Stimulated activated CD4-positive, alpha-beta T cell treated with anti-CD3 and anti-CD28 coated beads, Interleukin-1b, Interleukin-23, amount 100 ng/mL, for 1 hour (primary cell): ENCODE measurements at regions not wholly inside any gene's neighbourhood (a gene's known extent, or its start where the extent isn't known, plus 50 kb on each side); places are given as distances from the start of the nearest gene placed in this dataset.

Experiments
- DNase-seq, 2 donors: peaks; one replicate each; pipeline ENCODE4 v3.0.0-alpha.2; 2020; ENCODE audit warnings: low read depth in 2 of 2

DNA sequence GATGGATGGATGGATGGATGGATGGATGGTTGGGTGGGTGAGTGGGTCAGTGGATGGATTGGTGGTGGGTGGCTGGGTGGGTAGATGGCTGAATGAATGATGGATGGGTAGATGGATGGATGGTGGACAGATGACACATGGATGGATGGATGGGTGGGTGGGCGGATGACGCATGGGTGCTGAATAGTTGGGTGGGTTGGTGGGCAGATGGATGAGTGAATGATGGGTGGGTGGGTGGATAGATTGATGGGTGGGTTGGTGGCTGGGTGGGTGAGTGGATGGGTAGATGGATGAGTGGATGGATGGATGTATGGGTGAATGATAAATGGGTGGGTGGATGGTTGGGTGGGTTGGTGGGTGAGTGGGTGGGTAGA lies 69.9 kb upstream of the NKX1-1 start:
- DNase-seq: no peak

DNA sequence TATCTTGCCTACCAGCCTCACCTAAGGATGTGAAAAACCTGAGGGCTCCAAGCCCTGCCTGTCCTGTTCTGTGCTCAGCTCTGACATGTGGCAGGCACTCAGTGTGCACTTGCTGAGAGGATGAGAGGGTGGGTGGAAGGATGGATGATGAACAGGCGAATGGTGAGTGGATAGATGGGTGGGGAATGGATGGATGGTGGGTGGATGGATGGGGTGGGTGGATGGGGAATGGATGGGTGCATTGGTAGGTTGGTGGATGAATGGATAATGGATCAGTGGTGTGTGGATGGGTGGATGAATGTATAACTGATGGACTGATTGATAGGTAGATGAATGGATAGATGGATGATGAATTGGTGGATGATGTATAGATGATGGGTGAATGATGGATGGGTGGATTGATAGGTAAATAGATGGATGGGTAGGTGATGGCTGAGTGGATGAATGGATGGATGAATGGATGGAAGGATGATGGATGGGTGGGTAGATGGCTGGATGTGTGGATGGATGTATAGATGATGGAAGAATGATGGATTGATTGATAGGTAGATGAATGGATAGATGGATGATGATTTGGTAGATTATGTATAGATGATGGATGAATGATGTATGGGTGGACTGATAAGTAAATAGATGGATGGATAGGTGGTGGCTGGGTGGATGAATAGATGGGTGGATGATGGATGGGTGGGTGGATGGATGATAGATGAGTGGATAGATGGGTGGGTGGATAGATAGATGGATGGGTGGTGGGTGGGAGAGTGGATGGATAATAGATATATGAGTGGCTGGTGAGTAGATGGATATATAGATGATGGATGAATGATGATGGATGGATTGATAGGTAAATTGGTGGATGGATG lies 69.3 kb upstream of the NKX1-1 start:
- no peak for DNase-seq

DNA sequence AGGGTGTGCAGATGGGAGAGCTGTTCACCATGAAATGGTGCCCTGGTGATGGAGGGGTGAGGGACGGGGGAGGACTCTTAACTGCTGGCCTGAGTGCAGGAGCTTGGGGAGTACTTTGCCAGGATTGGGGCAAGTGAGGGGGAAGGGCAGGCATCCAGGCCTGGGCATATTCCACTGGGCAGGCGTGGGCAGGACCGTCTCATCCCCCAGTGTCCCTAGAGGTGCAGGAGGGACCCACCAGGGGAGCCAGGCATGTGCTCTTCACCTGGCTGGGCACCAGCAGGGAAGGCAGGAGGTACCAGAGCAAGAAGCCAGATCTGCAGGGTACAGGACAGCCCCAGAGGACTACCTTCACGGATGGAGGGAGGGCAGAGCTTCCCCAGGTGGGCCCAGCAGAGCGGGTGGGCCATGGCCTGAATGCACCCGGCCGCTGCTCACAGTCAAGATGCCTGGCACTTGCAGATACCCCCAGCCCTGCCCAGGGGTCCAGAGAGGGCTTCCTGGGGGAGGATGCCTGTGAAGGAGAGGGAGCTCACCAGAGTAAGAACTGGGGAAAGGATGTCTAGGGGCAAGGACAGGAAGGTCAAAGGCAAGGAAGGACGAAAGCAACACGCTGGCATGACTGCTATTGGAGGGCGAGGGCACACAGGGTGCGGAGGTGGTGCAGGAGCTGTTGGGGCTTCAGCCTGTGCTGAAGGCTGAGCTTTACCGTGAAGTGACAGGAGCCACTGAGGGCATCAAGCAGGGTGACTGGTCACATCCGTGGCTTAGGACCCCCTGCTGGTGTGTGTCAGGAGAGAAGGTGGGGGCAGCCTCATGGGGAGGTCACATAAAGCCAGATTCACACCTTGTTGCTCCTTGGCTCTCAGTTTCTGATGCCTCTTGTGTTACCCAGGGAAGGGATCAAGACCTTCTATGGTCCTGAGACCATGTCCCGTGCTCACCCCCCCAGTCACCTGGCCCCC lies 68.2 kb upstream of the NKX1-1 start:
- no peak for DNase-seq

DNA sequence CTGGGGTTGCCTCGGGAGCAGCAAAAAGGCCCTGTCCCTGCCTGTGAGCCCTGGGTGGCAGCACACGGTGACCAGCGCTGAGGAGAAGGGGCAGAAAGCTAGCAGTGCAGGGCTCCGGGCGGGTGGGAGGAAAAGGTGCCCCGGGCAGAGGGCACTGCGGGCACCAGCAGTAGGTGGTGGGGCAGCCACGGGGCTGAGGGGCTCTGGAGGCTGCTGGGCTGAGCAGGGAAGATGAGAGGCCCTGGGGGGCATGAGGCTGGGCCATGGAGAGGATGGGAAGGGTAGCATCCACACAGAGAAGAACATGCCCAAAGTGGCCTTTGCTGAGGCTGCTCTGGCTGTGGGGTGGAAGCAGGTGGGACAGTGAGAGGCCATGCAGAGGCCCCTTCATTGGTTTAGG lies 67.5 kb upstream of the NKX1-1 start:
- no peak for DNase-seq

DNA sequence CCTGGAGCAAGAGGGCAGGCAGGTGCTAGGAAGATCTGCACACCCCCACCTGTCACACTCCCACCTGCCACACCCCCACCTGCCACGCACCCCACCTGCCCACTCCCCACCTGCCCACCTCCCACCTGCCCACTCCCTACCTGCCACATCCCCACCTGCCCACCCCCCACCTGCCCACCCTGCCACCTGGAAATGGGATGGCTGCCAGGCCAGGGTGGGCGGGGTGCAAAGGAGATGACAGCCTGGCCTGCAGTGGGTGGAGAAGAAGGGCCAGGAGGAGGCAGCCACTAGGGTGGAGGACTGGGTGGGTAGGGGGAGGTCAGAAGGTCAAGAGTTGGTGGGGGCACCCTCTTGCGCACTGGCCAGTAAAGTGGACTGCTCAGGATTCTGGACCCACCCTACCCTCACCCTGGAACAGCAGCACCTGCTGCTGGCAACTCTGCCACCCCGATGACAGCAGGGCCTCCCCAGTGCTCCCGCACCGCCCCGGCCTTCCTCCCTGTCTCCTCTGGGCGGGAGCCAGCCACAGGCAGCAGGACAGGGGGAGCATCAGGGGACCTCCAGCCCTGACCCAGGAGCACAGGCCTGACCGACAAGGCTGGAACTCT lies 66.8 kb upstream of the NKX1-1 start:
- DNase-seq: no peak

DNA sequence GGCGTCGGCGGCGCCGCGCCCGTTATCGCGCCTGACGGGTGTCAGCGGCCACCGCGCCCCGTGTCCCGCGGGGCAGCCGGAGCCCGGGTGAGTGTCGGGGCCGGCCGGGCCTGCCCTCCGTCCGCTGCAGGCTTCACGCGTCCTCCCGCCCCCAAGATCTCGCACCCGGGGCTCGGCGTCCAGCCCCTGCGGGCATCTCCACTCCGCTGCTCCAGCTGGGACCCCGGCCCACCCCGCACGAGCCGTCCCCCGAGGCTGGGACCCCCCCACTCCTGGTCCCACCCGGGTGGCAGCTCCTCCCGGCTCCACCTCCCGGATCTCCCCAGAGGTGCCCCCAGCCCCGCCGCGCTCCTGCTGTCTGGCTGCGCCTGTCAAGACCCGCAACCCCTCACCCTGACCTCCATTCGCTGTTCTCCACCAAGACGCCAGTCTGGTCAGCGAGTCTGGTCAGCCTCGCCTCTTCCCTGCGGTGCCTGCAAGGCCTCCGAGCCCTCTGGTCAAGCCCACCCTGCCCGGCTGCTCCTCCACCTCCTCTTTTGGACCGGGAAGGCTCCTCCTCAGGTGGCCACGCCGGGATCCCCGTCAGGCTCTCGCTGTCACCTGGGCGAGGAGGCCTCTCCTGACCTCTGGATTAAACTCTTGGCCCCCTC lies 66.0 kb upstream of the NKX1-1 start:
- no peak for DNase-seq

DNA sequence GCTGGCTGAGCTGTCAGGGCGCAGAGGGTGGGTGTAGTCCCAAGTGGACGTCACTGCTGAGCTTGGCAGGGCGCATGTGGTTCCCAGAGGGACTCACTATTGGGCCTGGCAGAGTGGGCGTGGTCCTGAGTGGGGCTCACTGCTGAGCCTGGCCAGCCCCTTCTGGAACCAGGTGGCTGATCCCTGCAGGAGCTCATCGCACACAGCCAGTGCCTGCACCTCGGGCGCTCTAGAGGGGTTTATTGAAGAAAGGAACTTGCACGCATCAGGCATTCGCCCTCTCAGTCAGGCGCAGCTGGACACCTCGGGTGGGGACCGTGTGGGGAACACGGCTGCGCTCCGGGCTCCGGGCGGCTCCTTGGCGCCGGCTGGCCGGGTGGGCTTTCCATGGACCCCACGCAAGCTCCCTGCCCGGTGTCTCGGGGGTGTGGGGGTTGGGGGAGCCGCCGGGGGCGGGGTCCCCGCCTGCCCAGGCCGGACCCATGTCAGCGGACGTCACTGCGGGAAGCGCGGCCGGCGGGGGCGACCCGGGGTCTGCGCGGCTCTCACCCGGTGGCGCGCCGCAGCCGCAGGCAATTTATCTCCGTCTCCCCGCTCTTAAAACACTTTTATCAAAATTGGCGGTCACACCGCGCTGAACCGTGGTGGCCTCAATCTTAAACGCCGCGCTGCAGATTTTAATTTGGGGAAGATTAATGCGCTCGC lies 65.4 kb upstream of the NKX1-1 start:
- no peak for DNase-seq

DNA sequence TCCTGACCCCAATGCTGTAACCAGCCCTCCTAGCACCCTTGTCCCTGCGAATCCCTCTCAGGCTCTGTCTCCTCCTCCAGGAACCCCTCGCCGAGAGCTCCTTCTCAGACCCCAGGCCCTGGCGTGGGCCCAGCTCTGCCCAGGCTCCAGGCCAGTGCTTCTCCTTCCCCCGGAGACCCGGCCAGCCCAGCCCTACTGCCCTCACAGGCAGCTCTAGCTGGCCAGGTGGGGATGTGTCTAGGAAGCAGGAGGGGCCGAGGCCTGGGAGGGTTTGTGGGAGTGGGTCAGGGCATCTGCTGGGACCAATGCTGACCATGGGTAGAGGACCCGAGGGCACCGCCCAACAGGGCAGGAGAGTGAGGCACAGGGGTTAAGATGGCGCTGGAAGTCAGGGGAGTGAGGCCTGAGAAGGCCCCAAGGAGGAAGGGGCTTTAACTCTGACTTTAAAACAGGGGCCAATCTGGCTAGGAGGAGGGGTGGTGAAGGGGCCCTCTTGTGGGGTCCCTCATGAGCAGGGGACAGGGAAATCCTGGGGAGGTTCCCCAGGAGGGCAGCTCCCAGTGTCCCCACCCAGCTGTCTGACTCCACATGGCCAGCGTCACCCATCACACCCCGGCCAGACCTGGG lies 64.7 kb upstream of the NKX1-1 start:
- DNase-seq: no peak

DNA sequence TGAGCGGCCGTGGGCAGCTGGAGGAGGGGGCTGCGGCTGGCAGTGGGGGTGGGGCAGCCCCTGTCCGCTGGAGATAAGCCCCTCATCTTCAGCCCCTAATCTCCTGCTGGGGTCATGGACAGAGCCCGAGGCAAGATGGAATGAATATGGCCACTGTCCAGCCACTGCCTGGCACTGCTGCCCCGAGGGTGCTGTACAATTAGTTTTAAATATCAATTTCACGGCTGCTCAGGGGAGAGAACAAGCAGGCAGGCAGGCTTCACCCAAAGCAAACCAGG lies 64.1 kb upstream of the NKX1-1 start:
- DNase-seq: no peak

DNA sequence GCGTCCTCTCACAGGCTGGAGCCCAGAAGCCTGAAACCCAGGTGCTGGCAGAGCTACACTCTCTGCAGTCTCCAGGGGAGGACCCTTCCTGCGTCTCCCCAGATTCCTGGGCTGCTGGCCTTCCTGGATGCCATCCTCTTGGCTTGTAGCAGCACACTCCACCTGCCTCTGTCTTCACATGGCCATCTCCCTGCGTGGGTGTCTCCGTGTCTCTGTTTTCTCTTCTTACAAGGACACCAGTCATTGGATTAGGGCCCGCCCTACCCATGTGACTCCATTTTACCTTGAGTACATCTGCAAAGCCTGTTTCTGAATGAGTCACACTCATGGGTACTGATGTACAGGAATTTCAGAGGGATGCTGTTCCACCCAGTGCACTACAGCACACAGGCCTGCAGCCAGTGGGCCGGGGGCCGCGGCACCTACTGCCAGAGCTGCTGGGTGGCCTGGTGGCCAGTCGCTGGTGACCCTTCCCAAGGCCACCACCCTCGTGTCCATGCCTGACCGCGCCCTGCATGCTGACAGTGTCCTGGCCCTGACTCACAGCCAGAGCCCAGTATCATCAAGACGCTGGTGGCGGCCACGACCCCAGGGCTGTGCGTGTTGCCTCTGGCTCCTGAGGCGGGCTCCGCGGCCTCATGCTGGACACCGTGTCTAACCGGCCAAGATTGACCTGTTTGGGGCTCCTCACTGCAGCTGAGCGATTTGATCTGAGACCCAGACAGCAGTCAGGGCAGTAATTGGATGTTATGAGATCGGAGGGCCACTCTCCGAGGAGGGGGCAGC lies 63.6 kb upstream of the NKX1-1 start:
- no peak for DNase-seq

DNA sequence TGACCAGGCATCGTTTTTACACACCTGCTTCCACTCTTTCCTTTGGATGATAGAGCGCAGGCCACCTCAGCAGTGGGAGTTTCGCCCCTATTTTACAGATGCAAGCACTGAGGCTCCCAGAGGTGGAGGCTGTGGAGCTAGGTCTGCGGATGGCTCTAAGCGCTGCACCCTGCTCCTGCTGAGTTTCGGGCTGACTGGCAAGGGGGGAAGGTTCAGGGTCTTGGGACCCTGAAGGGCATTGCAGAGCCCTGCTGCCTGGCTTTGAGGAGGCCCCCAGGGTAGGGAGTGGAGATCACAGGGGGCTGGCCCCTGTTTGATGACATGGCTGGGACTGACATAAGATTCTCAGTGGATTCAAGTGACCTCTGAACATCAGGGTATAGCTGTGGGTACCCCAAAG lies 62.8 kb upstream of the NKX1-1 start:
- DNase-seq: no peak

DNA sequence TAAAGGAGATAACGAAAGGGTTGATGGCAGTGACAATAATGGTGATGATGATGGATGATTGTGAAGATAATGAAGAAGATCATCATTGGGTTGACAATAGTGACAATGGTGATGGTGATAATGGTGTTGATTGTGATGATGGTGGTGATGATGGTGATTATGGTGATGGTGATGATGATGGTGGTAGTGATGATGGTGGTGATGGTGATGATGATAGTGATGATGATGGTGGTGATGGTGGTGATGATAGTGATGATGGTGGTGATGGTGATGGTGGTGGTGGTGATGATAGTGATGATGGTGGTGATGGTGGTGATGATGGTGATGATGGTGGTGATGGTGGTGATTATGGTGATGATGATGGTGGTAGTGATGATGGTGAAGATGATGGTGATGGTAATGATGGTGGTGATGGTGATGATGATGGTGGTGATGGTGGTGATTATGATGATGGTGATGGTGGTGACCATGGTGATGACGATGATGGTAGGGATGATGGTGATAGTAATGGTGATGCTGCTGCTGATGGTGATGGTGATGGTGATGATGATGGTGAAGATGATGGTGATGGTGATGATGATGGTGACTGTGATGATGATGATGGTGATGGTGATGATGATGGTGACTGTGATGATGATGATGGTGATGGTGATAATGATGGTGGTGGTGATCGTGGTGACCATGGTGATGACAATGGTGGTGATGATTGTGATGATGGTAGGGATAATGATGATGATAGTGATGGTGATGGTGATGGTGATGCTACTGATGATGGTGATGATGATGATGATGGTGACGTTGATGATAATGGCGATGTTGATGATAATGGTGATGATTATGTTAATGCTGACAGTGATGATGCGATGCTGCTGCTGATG lies 61.6 kb upstream of the NKX1-1 start:
- no peak for DNase-seq

DNA sequence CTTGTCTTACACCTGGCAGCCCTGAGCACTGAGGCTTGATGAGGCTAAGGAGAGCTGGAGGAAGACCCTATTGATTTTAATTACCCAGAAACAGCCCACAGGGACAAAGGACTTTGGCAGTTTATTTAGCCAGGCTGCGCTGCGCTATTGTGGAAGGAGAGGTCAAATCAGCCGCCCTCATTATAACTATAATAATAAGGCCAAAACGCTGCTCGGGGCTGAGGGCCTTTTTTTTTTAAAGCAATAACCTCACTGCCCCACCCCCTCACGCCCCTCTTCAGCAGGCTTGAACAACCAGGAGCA lies 60.6 kb upstream of the NKX1-1 start:
- no peak for DNase-seq

DNA sequence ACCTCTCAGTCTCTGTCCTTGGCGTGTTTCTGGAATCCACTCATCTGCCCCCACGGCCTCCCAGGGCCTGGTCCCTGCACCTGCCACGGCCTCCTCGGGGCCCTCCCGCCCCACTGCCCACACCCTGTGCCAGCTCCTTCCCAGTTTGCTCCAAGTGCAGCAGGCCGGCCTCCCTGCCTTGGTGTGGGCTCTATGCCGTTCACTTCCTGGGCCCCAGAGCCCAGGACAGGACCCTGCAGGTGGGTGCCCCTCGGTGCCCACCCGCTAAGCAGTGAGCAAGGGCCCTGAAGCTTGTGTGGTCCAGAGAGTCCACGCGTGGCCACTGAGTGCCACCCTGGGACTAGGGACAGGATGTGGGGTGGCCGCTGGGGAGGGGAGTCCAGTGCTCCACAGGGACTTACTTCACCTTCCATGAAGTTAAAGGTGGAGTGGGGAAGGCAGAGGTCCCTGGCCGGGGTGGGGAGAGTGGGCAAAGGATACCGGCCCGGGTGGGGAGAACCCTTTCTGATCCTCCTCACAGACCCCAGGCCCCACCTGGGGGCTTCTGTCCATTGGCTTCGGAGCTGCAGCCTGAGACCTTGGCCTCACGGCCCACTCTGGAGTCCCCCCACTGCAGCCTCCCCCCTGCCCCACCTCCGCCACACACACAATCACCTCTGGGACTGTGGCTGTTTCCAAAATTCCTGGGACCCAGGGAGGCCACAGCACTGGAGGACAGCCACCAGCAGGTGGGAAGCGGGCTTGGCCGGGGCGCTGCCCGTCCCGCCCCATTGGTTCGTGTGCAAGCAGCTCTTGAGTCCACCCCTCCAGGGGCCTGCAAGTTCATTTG lies 60.0 kb upstream of the NKX1-1 start:
- no peak for DNase-seq

DNA sequence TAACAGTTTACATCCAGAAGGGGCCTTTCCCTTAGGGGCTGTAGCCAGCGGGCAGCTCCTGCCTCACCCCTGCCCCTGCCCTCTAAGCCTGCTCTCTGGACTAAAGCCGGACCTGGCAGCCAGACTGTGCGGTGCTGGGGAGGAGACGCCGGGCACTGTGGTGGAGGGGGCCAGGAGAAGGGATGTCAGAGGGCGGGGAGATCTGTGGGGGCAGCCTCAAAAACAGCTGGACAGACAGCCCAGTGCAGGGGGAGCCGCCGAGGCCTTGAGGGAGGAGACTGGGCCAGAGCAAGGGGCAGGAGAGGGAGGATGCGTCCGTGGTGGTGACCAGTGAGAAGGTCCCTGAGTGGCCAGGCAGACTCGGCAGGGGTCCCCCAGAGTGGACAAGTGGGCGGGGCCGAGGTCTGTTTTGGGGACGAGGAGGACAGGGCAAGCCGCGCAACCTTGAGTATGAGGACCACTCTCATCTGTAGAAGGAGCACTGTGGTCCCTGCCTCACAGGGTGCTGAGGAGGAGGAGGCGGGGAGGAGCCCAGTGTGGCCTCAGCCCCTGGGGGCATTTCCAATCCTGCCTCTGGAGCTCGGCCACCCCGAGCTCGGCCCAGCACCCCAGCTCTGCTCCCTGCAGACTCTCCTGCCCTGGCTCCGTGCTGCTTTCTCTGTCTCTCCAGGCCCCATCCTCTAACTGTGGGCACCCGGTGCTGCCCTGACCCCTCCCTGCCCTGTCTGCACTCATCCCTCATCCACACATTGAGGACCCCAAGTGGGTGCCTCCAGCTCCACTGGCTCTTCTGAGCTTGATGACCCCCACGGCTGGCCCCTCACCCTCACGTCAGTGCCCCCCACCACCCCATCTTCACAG lies 59.2 kb upstream of the NKX1-1 start:
- no peak for DNase-seq

DNA sequence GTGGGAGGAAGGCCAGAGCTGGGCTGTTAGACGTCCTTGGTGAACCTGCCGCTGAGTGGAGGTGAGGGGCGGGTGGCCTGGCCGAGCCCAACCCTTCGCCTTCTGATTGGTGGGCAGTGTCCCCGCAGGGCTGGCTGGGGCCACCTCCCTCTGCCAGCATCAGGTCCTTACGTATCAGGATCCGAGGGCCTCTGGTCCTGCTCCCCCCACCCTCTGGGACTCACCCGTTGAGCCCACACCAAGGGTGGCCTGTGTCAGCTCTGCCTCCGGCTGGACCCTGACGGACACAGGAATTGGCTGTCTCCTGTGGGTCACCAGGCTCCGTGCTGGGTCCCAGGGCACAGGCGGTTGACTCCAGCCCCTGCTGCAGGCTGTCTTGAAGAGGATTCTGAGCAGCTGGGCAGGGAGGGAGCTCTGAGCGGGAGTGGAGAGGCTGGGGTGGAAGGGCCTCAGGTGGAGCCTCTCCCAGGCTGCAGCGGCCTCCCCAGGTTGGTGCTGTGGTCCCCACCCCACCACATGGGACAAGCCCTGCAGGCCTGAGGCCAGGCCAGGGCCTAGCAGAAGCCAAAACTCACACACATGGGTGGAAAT lies 58.4 kb upstream of the NKX1-1 start:
- no peak for DNase-seq

DNA sequence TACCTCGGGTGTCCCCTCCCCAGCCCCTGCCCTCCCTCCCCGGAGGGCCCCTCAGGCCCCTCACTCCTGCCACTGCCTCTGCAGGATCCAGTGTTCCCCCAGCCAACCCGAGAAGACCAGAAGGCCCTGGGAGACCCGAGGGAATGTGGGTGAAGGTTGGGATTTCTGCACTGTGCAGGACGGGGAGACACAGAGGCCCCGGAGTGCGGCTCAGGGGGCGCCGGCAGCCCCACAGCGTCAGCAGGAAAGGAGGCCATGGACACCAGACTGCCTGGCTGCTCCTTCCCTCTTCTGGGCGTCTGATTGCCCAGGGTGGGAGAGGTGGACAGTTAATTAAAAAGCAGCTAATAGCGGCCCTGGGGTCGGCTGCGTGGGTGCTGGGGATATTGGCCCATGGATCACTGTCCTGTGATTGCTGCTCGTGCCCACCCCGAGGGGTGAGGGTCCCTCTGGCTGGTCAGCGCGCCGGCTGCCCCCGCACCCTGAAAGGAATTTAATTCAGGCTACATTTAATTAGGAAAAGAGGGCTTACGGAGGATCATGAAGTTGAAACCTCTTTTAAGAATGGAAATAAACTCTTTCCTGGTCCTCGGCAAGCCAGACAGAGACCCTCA lies 57.8 kb upstream of the NKX1-1 start:
- no peak for DNase-seq
